ENCODE measurements at regions not wholly inside any gene's neighbourhood (a gene's known extent, or its start where the extent isn't known, plus 50 kb on each side); places are given as distances from the start of the nearest gene placed in this dataset.

- TF ChIP-seq POLR2A (IDR thresholded peaks at IDR 0.05; ENCODE audit: low read depth, low read length) (no peak), POLR2AphosphoS5 (IDR thresholded peaks at IDR 0.05; ENCODE audit: low read depth, low read length) (no peak), TAF1 (IDR thresholded peaks at IDR 0.05; ENCODE audit: borderline replicate concordance, low read depth, low read length) (no peak)
Observed at GRCh38 chr11:128184981-128185380, 402.4 kb downstream of the ETS1 start.
